ENCODE measurements at regions not wholly inside any gene's neighbourhood (a gene's known extent, or its start where the extent isn't known, plus 50 kb on each side); places are given as distances from the start of the nearest gene placed in this dataset.

DNA sequence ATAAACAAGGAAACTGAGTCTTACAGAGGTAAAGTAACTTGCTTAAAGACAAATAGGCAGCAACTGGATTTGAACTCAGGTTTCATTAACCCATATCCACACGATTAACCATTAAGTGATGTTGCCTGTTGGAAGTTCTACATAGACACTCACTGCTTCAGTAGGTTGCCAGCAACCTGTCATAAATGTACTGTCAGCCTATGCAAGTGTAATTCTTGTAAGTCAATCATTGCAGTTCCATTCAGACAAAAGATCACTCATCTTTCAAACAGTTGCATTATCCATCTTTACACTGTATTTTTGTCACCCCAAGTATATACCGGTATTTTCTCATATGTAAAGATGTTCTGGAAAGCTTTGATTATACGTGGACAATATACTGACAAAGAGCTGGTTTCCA is 676.9 kb upstream of the PCDH20 start:
- no peak for TF ChIP-seq L3MBTL2 (conservative IDR thresholded peaks at IDR 0.05)
- TF ChIP-seq BHLHE40 (IDR thresholded peaks at IDR 0.05; ENCODE audit: borderline replicate concordance) = no peak
- no peak for TF ChIP-seq TARDBP (IDR thresholded peaks at IDR 0.05)
- TF ChIP-seq SP1 (IDR thresholded peaks at IDR 0.05) = no peak
- TF ChIP-seq FOXM1 (IDR thresholded peaks at IDR 0.05; ENCODE audit: borderline replicate concordance) = no peak
- TF ChIP-seq SUZ12 (IDR thresholded peaks at IDR 0.05) = no peak
- TF ChIP-seq FOXA1 (IDR thresholded peaks at IDR 0.05) = no peak
- no peak for TF ChIP-seq ARNT (IDR thresholded peaks at IDR 0.05)
- no peak for TF ChIP-seq NFRKB (IDR thresholded peaks at IDR 0.05)

Data from HEK293T (cell line).